ENCODE measurements at regions not wholly inside any gene's neighbourhood (a gene's known extent, or its start where the extent isn't known, plus 50 kb on each side); places are given as distances from the start of the nearest gene placed in this dataset.

DNA sequence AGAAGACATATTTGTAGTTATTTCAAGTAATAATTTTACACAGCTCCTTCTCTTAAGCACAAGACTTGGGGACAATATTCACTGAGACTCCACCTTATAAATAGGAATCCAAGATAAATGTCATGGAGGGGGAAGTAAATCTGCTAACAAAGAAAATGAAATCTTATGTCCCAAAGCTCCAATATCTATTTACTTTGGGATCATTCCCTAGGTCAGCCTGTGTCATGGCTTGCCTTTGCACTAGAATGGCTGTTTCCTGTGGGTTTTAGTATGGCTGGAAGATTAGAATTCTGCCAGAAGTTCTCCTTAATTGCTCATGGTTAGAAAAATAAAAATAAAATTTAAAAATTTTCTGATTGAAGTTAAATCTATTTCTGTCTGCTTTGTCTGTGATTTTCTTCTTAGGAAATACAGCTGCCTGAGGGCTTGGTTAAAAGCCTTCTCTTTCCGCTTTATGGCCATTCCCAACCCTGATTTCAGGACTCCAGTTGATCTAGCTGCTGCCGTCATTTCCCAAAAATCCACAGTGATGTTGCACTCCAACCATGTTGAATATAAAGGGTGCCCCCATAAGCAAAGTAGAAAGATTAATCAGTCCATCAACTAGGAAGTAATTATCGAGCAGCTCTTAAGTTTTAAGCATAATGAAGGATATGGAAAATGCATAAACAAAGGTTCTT is 326.4 kb upstream of the LYPLAL1 start:
- TF ChIP-seq RFX5 (IDR thresholded peaks at IDR 0.05; ENCODE audit: low read depth, low read length) (no peak), FOS (IDR thresholded peaks at IDR 0.05; ENCODE audit: extremely low read depth, insufficient read length) (no peak), EZH2 (IDR thresholded peaks at IDR 0.05; ENCODE audit: borderline replicate concordance, low read depth, low read length) (no peak), POLR2A (conservative IDR thresholded peaks at IDR 0.05) (no peak), FOXM1 (IDR thresholded peaks at IDR 0.05; ENCODE audit: low read depth) (no peak), FOXM1 (CRISPR knock-in tag; IDR thresholded peaks at IDR 0.05; ENCODE audit: low read depth) (no peak), CHD2 (IDR thresholded peaks at IDR 0.05; ENCODE audit: low read depth, low read length) (no peak)
- TF ChIP-seq, protein P1, sequence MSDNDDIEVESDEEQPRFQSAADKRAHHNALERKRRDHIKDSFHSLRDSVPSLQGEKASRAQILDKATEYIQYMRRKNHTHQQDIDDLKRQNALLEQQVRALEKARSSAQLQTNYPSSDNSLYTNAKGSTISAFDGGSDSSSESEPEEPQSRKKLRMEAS (CRISPR knock-in tag; IDR thresholded peaks at IDR 0.05), result no peak
- TF ChIP-seq, protein P2, sequence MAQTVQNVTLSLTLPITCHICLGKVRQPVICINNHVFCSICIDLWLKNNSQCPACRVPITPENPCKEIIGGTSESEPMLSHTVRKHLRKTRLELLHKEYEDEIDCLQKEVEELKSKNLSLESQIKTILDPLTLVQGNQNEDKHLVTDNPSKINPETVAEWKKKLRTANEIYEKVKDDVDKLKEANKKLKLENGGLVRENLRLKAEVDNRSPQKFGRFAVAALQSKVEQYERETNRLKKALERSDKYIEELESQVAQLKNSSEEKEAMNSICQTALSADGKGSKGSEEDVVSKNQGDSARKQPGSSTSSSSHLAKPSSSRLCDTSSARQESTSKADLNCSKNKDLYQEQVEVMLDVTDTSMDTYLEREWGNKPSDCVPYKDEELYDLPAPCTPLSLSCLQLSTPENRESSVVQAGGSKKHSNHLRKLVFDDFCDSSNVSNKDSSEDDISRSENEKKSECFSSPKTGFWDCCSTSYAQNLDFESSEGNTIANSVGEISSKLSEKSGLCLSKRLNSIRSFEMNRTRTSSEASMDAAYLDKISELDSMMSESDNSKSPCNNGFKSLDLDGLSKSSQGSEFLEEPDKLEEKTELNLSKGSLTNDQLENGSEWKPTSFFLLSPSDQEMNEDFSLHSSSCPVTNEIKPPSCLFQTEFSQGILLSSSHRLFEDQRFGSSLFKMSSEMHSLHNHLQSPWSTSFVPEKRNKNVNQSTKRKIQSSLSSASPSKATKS (CRISPR knock-in tag; IDR thresholded peaks at IDR 0.05), result no peak
- TF ChIP-seq, protein P3, sequence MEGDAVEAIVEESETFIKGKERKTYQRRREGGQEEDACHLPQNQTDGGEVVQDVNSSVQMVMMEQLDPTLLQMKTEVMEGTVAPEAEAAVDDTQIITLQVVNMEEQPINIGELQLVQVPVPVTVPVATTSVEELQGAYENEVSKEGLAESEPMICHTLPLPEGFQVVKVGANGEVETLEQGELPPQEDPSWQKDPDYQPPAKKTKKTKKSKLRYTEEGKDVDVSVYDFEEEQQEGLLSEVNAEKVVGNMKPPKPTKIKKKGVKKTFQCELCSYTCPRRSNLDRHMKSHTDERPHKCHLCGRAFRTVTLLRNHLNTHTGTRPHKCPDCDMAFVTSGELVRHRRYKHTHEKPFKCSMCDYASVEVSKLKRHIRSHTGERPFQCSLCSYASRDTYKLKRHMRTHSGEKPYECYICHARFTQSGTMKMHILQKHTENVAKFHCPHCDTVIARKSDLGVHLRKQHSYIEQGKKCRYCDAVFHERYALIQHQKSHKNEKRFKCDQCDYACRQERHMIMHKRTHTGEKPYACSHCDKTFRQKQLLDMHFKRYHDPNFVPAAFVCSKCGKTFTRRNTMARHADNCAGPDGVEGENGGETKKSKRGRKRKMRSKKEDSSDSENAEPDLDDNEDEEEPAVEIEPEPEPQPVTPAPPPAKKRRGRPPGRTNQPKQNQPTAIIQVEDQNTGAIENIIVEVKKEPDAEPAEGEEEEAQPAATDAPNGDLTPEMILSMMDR (IDR thresholded peaks at IDR 0.05 in 2 of 3, conservative IDR thresholded peaks at IDR 0.05 in 1 of 3; ENCODE audit: insufficient read depth in 2 of 3, low read depth in 1 of 3, low read length in 3 of 3), result no peak
- TF ChIP-seq, protein P4, sequence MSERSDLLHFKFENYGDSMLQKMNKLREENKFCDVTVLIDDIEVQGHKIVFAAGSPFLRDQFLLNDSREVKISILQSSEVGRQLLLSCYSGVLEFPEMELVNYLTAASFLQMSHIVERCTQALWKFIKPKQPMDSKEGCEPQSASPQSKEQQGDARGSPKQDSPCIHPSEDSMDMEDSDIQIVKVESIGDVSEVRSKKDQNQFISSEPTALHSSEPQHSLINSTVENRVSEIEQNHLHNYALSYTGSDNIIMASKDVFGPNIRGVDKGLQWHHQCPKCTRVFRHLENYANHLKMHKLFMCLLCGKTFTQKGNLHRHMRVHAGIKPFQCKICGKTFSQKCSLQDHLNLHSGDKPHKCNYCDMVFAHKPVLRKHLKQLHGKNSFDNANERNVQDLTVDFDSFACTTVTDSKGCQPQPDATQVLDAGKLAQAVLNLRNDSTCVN (CRISPR knock-in tag; IDR thresholded peaks at IDR 0.05), result no peak
